WTC11 (cell line): ENCODE measurements at regions not wholly inside any gene's neighbourhood (a gene's known extent, or its start where the extent isn't known, plus 50 kb on each side); places are given as distances from the start of the nearest gene placed in this dataset.

ENCODE experiments used
- CREB1 ChIP-seq: sonication (generic); formaldehyde crosslinking; IDR thresholded peaks from 2 replicates; pipeline ENCODE4 v1.8.0; 2023; ENCODE audit warnings: mild to moderate bottlenecking, missing genetic modification reagents
- CTCF ChIP-seq: fragments of 200-600 bp; IDR thresholded peaks from 2 replicates; pipeline ENCODE4 v1.8.0; 2022; ENCODE audit warnings: antibody characterized with exemption
- E2F4 ChIP-seq: sonication (generic); formaldehyde crosslinking; IDR thresholded peaks from 2 replicates; pipeline ENCODE4 v1.8.1; 2022; ENCODE audit warnings: low read depth, mild to moderate bottlenecking, moderate library complexity, missing genetic modification reagents, borderline replicate concordance
- ELF4 ChIP-seq: sonication (generic); formaldehyde crosslinking; IDR thresholded peaks from 2 replicates; pipeline ENCODE4 v1.8.1; 2022; ENCODE audit warnings: low read depth, mild to moderate bottlenecking, moderate library complexity, missing genetic modification reagents
- FOXJ3 ChIP-seq: sonication (generic); formaldehyde crosslinking; IDR thresholded peaks from 2 replicates; pipeline ENCODE4 v1.9.0; 2021; ENCODE audit warnings: missing genetic modification reagents, mild to moderate bottlenecking, borderline replicate concordance
- KAT7 ChIP-seq: sonication (generic); formaldehyde crosslinking; IDR thresholded peaks from 2 replicates; pipeline ENCODE4 v1.8.1; 2023; ENCODE audit warnings: missing genetic modification reagents, mild to moderate bottlenecking, borderline replicate concordance
- NFYB ChIP-seq: sonication (generic); formaldehyde crosslinking; conservative IDR thresholded peaks from 2 replicates; pipeline ENCODE4 v1.8.0; 2022; ENCODE audit warnings: low read depth, missing genetic modification reagents
- RELA ChIP-seq: sonication (generic); formaldehyde crosslinking; IDR thresholded peaks from 2 replicates; pipeline ENCODE4 v1.8.1; 2022; ENCODE audit warnings: missing genetic modification reagents, mild to moderate bottlenecking, borderline replicate concordance
- USF2 ChIP-seq: sonication (generic); formaldehyde crosslinking; IDR thresholded peaks from 2 replicates; pipeline ENCODE4 v1.8.1; 2023; ENCODE audit warnings: mild to moderate bottlenecking, missing genetic modification reagents, moderate library complexity

- TF ChIP-seq CTCF: no peak
- no peak for TF ChIP-seq FOXJ3
- TF ChIP-seq USF2 (CRISPR knock-in tag): no peak
- TF ChIP-seq KAT7 (CRISPR knock-in tag): no peak
- no peak for TF ChIP-seq CREB1 (CRISPR knock-in tag)
- TF ChIP-seq NFYB: no peak
- TF ChIP-seq RELA (CRISPR knock-in tag): no peak
- no peak for TF ChIP-seq E2F4 (CRISPR knock-in tag)
- no peak for TF ChIP-seq ELF4 (CRISPR knock-in tag)
Observed at GRCh38 chr1:106189780-106190179, 866.7 kb upstream of the PRMT6 start.
